ENCODE measurements at regions not wholly inside any gene's neighbourhood (a gene's known extent, or its start where the extent isn't known, plus 50 kb on each side); places are given as distances from the start of the nearest gene placed in this dataset.
"Not testable (repeated sequence)": the region's sequence is repeated elsewhere in the genome, so short reads cannot be mapped to it uniquely, and the experiment has no call there.

GRCh38 chr10:42883993-42884983 lies 101.7 kb downstream of the BMS1 start:
- no peak for DNase-seq

- DNase-seq, result no peak
Observed at GRCh38 chr10:42885491-42886270, 103.1 kb downstream of the BMS1 start.

- no peak for DNase-seq
Observed at GRCh38 chr10:42887734-42888503, 105.3 kb downstream of the BMS1 start.

- DNase-seq, result no peak
Observed at GRCh38 chr10:42888504-42889095, 106.0 kb downstream of the BMS1 start.

- DNase-seq, result no peak
Observed at GRCh38 chr10:42896735-42897134, 114.1 kb downstream of the BMS1 start.

GRCh38 chr10:42898037-42898960 lies 115.7 kb downstream of the BMS1 start:
- no peak for DNase-seq

GRCh38 chr10:42899036-42899435 lies 116.4 kb downstream of the BMS1 start:
- DNase-seq, result no peak

- not testable (repeated sequence) for DNase-seq
Observed at GRCh38 chr10:42900346-42900745, 117.8 kb downstream of the BMS1 start.

GRCh38 chr10:42911359-42911758 lies 128.8 kb downstream of the BMS1 start:
- DNase-seq, result no peak

- no peak for DNase-seq
Observed at GRCh38 chr10:42916974-42917373, 134.4 kb downstream of the BMS1 start.

- no peak for DNase-seq
Observed at GRCh38 chr10:42917821-42918220, 135.2 kb downstream of the BMS1 start.

GRCh38 chr10:42921951-42922350 lies 139.4 kb downstream of the BMS1 start:
- DNase-seq, result no peak

GRCh38 chr10:42924484-42924883 lies 141.9 kb downstream of the BMS1 start:
- DNase-seq, result no peak

GRCh38 chr10:42926843-42927242 lies 144.2 kb downstream of the BMS1 start:
- no peak for DNase-seq

GRCh38 chr10:42928064-42928463 lies 145.5 kb downstream of the BMS1 start:
- DNase-seq, result no peak

- no peak for DNase-seq
Observed at GRCh38 chr10:42929236-42929635, 146.6 kb downstream of the BMS1 start.

- DNase-seq, result no peak
Observed at GRCh38 chr10:42929993-42930392, 146.9 kb upstream of the RET start.

- DNase-seq, result no peak
Observed at GRCh38 chr10:42930516-42931192, 146.2 kb upstream of the RET start.

- no peak for DNase-seq
Observed at GRCh38 chr10:42932116-42932515, 144.8 kb upstream of the RET start.

- no peak for DNase-seq
Observed at GRCh38 chr10:42932735-42933447, 144.0 kb upstream of the RET start.
